ENCODE measurements at regions not wholly inside any gene's neighbourhood (a gene's known extent, or its start where the extent isn't known, plus 50 kb on each side); places are given as distances from the start of the nearest gene placed in this dataset.

DNA sequence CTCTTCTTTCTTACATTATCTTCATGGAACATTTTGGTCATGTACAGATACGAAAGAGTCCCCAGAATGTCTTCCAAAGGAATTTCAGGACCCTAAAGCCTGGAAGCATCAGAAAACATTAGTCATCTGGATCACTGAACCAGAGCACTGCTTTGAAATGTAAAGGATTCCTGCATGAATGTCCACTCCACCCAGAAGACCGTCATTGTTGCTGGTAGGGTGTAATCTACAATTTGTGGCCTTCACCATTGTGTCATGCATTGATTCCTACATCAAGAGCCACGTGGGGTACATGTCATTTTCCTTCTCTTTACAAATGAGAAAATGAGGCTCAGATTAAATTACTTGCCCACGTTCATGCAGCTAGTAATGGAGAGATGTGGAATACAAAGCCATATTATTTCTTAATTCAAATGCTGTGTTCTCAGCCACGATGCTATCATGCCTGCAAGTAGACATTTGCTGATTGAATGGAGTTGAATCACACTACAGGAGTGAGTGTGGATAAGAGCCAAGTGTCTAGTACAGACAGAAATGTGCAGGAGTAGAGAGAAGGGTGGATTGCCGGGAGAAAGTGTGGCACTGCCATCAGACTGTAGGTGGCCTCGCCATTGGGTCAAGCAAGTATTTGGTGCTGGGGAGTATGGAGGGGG, 231.2 kb downstream of the C12orf75 start:
- H3K27ac Mint-ChIP-seq: no peak overlapping the region
- no peak overlapping the region for H3K4me3 Mint-ChIP-seq
- H3K4me1 Mint-ChIP-seq (ENCODE audit: low read depth): no peaks in the 10 kb centered on the region
- no peaks in the 10 kb centered on the region for H3K36me3 Mint-ChIP-seq (ENCODE audit: low read depth)
- H3K27me3 Mint-ChIP-seq: peaks cover 4% of the 10 kb centered on the region
- H3K9me3 Mint-ChIP-seq: no peaks in the 10 kb centered on the region

DNA sequence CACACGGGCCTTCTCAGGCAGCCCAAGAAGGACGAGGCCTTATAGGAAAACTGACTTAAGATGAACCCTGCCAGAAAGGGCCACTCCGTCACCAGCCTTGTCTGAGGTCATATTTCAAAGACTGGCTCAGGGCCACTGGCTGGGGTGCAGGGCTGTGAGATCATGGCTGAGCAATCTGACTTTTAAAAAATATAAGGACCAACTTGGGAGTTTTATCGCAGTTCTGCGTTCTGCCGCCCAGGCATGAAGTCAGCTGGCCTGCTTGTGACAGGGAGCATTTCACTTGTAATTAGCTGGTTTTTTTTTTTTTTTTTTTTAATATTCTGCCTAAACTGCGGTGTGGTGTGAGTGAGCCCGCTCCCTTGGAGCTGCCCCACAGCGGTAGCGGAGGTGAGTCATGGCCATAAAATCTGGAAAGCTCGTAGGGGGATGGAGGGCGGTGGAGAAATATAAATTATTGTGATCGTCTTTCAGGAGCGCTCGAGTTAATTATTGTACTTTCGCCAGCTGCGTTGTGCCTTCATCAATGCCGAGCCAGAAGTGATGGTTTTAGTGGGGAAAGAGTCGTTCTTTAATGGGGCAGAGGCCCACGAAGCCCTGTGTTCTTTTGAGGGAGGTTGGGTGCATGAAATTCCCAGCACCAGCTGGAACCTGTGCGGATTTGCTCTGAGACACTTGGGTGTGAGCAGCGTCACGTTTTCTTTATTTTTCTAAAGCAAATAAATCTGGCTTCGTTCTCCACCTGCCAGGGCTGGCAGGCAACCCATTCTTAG, 231.9 kb downstream of the C12orf75 start:
- no peaks in the 10 kb centered on the region for H3K9me3 Mint-ChIP-seq
- no peaks in the 10 kb centered on the region for H3K36me3 Mint-ChIP-seq (ENCODE audit: low read depth)

DNA sequence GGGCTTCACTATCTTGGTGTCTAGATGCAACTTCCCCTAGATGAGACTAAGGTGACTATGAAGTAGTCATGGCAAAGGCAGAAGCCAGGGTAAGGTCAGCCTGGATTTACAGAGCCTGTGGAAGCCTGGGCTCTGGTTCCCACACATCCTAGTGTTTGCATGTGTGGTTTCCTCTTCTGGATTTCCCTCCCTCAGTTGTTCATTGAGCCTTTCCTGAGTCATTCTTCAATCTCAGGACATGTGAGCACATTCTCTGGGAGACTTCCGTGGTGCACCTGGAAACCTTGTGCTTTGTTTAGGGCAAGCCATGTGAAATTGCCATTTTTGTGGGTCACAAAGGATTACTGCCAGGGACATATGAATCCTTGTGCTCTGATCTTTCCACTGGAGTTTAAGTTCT, 236.6 kb downstream of the C12orf75 start:
- Mint-ChIP-seq H3K36me3 (ENCODE audit: low read depth) (no peaks in the 10 kb centered on the region), H3K4me1 (ENCODE audit: low read depth) (no peaks in the 10 kb centered on the region), H3K27ac (no peak overlapping the region), H3K27me3 (peaks cover 14% of the 10 kb centered on the region), H3K9me3 (no peaks in the 10 kb centered on the region), H3K4me3 (no peak overlapping the region)

More for the DNA sequence above, 231.9 kb downstream of the C12orf75 start:
- Mint-ChIP-seq H3K27ac (no peak overlapping the region), H3K4me1 (ENCODE audit: low read depth) (no peaks in the 10 kb centered on the region), H3K4me3 (no peak overlapping the region), H3K27me3 (peaks cover 8% of the 10 kb centered on the region)

DNA sequence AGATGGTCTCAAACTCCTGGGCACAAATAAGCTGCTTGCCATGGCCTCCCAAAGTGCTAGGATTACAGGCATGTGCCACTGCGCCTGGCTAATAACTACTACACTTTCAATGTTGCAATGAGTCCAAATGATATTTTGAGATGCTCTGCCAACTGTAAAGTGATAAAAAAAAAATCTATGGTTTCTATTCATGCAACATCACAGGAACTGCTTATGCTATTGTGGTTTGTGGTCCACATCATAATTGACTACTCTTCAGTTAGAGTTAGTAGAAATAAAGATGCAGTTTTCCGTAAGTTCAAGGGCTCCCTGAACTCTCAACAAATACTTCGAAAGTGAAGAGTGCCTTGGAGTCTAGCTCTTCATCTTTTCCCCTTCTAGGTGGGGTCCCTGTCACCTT, 239.4 kb downstream of the C12orf75 start:
- Mint-ChIP-seq H3K4me3 (no peak overlapping the region), H3K27ac (no peak overlapping the region), H3K4me1 (ENCODE audit: low read depth) (no peaks in the 10 kb centered on the region), H3K36me3 (ENCODE audit: low read depth) (no peaks in the 10 kb centered on the region), H3K9me3 (no peaks in the 10 kb centered on the region), H3K27me3 (peaks cover 14% of the 10 kb centered on the region)

DNA sequence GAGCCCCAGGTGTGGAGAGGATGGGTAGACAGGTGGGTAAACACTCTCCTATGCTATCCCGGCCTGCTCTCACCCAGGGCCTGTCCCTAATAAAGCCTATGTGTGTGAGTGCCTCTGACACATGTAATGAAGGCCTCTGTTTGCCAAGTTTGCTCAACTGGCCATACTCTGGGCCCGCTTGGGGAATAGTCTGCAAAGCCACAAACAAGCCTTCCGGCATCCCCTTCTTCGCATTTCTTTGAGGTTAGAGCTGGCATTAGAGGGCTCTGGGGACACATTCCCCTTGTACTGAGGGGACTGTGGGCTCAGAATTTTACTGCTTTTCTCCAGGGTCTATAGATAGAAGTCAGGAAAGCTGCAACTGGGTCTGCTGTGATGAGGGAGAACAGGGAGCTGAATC, 240.5 kb downstream of the C12orf75 start:
- Mint-ChIP-seq H3K4me3 (no peak overlapping the region), H3K27me3 (peaks cover 9% of the 10 kb centered on the region), H3K9me3 (no peaks in the 10 kb centered on the region), H3K36me3 (ENCODE audit: low read depth) (no peaks in the 10 kb centered on the region), H3K27ac (no peak overlapping the region), H3K4me1 (ENCODE audit: low read depth) (no peaks in the 10 kb centered on the region)

DNA sequence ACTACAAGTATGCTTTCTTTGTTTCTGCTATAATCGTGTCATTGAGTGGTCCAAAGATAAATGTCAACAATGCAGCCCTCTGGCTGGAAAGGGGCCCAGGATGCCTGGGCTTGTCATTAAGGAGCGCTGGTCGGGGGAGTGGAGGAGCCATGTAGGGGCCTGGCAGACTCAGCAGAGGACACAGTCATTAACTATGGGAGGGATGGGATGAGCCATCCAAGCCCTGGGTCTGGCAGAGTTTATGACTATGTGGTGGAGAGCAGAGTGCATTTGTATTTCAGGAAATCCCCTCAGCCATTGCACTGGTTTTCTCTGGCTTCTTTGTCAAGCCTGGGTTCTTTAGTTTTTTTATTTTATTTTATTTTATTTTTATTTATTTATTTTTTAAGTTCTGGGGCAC, 243.1 kb downstream of the C12orf75 start:
- peaks cover 4% of the 10 kb centered on the region for H3K27me3 Mint-ChIP-seq
- H3K36me3 Mint-ChIP-seq (ENCODE audit: low read depth): no peaks in the 10 kb centered on the region
- H3K4me1 Mint-ChIP-seq (ENCODE audit: low read depth): no peaks in the 10 kb centered on the region

DNA sequence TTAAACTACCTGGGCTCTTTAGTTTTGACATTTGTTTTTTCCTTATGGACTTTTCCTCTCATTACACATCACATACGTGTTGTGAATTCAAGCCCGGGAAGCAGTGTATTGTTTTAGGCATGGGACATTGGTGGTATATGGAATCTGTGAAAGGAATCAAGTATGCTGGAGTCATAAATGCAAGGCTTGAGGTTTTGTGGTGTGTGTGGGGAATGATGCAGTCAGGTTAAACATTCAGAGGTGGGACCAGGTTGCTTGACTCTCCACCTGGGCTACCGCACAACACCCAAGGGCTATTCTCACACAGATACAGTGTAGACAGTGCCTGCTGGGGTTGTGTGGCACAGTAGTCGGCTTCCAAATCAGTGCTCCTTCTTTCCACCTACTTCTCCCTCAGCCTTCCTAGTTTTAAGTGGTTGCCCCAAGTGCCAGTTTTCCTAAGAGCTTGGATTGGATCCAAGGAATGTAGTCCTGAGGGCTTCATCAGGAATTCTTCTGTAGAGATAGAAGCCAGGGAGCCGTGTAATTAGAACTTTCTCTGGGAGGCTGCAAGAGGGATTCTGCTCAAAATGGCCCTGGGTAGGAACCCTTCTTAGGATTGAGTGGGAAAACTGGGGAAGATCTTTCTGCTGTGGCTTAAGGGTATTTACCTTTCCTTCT, 243.7 kb downstream of the C12orf75 start:
- no peaks in the 10 kb centered on the region for H3K9me3 Mint-ChIP-seq
- no peak overlapping the region for H3K27ac Mint-ChIP-seq
- no peak overlapping the region for H3K4me3 Mint-ChIP-seq
- H3K27me3 Mint-ChIP-seq: peaks cover 4% of the 10 kb centered on the region
- no peaks in the 10 kb centered on the region for H3K36me3 Mint-ChIP-seq (ENCODE audit: low read depth)
- H3K4me1 Mint-ChIP-seq (ENCODE audit: low read depth): no peaks in the 10 kb centered on the region

More for the DNA sequence above, 243.1 kb downstream of the C12orf75 start:
- H3K27ac Mint-ChIP-seq: no peak overlapping the region
- H3K9me3 Mint-ChIP-seq: no peaks in the 10 kb centered on the region
- H3K4me3 Mint-ChIP-seq: no peak overlapping the region

DNA sequence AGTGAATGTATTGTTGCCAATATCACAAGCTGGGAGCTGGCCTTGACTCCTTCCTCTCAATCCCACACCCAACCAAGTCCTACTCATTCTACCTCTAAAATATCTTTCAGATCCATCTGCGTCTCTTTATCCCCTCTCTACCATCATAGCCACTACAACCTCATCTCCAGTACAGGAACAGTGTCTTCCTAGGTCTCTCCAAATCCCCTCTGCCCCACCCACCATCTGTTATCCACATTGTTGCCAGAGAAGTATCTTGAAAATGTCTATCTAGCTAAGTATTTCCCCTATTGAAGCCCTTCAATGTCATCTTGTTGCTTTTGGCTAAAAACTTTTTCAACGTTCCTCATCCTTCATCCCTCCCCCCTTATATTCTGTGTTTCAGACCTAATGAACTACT, 244.7 kb downstream of the C12orf75 start:
- Mint-ChIP-seq H3K4me3 (no peak overlapping the region), H3K36me3 (ENCODE audit: low read depth) (no peaks in the 10 kb centered on the region), H3K27me3 (peaks cover 4% of the 10 kb centered on the region), H3K9me3 (no peaks in the 10 kb centered on the region), H3K4me1 (ENCODE audit: low read depth) (no peaks in the 10 kb centered on the region), H3K27ac (no peak overlapping the region)

DNA sequence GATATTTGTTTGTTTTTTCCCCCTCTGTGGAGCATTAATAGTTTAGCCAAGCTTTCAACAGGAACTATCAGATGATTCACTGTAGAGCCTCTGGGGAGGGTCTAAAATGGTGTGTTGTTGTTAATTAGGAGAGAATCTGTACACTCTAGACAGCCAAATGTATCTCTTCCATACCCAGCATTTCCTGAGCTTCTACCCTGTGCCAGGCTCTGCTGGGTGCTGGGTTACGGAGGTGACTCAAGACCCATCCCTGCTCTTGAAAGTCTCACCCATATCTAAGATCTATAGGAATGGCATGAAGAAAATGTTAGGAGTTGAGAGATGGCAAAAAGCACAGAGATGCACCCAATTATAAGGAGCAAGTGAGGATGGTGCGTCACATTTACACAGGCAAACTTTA, 245.8 kb downstream of the C12orf75 start:
- H3K27me3 Mint-ChIP-seq: peaks cover 4% of the 10 kb centered on the region
- no peaks in the 10 kb centered on the region for H3K36me3 Mint-ChIP-seq (ENCODE audit: low read depth)
- H3K4me3 Mint-ChIP-seq: no peak overlapping the region
- no peak overlapping the region for H3K27ac Mint-ChIP-seq
- no peaks in the 10 kb centered on the region for H3K4me1 Mint-ChIP-seq (ENCODE audit: low read depth)
- H3K9me3 Mint-ChIP-seq: no peaks in the 10 kb centered on the region

DNA sequence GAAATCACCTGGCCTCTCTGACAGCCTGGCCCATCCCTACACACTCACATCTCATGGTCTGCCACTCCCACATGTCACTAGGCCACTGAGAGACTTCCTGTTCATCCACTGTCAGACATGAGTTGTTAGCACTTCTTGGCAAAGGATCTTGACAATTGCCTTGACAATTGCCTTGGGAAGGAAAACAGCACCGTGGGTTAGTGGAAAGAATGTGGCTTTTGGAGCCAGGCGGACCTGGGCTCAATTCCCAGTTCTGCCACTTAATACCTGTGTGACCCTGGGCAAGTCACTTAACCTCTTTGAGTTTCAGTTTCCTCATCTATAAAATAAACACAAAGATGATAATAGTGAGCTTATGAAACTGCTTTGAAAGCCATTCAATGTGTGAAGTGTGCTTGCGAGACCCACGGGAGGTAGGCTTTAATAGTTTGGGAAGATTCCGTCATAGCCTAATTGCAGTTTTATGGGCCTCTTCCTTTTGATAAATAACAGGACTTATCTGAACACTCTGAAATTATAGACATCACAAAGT, 250.4 kb downstream of the C12orf75 start:
- Mint-ChIP-seq H3K9me3 (no peaks in the 10 kb centered on the region), H3K4me1 (ENCODE audit: low read depth) (no peaks in the 10 kb centered on the region), H3K27ac (no peak overlapping the region), H3K4me3 (no peak overlapping the region), H3K27me3 (peaks cover 11% of the 10 kb centered on the region), H3K36me3 (ENCODE audit: low read depth) (no peaks in the 10 kb centered on the region)

DNA sequence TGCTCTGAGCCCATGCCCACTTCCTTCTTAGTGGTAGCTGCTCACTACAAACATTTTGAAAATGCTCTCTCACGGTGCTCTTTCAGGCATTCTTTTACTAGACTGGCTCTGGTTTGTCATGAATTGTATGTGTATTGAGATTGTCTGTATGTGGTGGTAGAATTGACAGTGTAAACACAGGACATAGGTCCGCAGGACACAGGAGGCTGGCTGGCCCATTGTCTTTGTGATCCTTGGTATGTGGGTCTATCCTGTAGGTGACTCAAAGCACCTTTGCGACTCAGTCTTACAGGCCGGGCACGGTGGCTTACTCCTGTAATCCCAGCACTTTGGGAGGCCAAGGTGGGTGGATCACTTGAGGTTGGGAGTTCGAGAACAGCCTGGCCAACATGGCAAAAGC, 250.9 kb downstream of the C12orf75 start:
- H3K4me3 Mint-ChIP-seq: no peak overlapping the region

DNA sequence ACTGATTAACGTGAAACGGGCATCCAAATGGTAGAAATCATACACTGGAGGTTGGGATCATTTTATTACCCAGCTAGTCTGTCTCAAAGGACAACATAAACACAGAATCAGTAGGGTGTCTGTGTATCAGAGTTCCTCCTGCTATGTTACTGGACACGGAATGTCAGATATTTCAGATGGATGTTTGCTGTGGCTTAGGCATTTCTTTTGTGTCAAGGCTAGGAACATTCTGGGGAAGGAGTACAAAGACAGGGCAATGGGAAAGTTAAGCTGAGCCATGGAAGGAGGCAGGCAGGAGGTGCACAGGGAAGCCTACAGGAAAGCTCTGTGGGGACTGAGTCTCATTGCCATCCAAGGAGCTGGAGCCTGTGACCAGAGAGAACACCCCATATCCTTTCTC, 254.6 kb downstream of the C12orf75 start:
- H3K27ac Mint-ChIP-seq: no peak overlapping the region
- peaks cover 11% of the 10 kb centered on the region for H3K27me3 Mint-ChIP-seq
- H3K4me3 Mint-ChIP-seq: no peak overlapping the region
- no peaks in the 10 kb centered on the region for H3K9me3 Mint-ChIP-seq
- no peaks in the 10 kb centered on the region for H3K4me1 Mint-ChIP-seq (ENCODE audit: low read depth)
- H3K36me3 Mint-ChIP-seq (ENCODE audit: low read depth): no peaks in the 10 kb centered on the region

More for the DNA sequence above, 250.9 kb downstream of the C12orf75 start:
- no peaks in the 10 kb centered on the region for H3K4me1 Mint-ChIP-seq (ENCODE audit: low read depth)
- H3K27ac Mint-ChIP-seq: no peak overlapping the region
- H3K27me3 Mint-ChIP-seq: peaks cover 15% of the 10 kb centered on the region
- no peaks in the 10 kb centered on the region for H3K9me3 Mint-ChIP-seq
- H3K36me3 Mint-ChIP-seq (ENCODE audit: low read depth): no peaks in the 10 kb centered on the region

DNA sequence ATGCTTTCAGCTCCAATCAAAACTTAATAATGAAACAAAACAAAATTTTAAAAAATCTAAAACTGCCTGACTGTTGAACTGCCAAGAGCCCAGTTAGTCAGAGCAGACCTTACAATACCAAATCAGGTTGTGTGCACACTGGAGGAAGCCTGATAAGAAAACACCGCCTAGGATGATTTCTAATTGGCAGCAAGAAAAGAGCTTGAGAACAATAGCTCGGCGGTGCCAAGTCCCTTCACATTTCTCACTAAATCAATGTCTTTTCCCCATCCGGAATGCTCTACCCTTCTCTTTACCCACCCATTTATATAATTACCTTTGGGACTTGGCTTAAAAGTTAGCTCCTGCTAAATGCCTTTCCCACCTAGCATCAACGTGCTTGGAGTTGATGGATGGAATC, 256.7 kb downstream of the C12orf75 start:
- Mint-ChIP-seq H3K27ac (no peak overlapping the region), H3K4me3 (no peak overlapping the region), H3K9me3 (no peaks in the 10 kb centered on the region), H3K27me3 (peaks cover 11% of the 10 kb centered on the region), H3K4me1 (ENCODE audit: low read depth) (no peaks in the 10 kb centered on the region), H3K36me3 (ENCODE audit: low read depth) (no peaks in the 10 kb centered on the region)

DNA sequence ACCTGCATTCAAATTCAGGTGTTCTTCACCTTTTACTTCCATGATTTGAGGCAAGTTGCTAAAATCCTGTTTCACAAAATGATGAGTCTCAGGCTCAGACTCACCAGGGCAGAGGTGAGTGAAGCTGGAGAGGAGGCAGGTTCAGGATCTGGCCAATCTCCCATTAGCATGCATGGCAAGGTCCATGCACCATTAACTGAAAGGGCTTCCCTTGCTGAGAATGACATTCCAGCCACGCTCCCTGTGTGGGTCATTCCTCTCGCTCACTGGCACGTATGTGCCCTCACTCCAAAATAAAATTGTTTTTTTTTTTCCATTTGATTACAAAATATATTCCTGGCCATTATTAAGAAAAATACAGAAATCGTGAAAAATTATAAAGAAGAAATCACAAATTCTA, 257.6 kb downstream of the C12orf75 start:
- Mint-ChIP-seq H3K27me3 (peaks cover 11% of the 10 kb centered on the region), H3K27ac (no peak overlapping the region), H3K4me3 (no peak overlapping the region), H3K9me3 (no peaks in the 10 kb centered on the region), H3K36me3 (ENCODE audit: low read depth) (no peaks in the 10 kb centered on the region), H3K4me1 (ENCODE audit: low read depth) (no peaks in the 10 kb centered on the region)

DNA sequence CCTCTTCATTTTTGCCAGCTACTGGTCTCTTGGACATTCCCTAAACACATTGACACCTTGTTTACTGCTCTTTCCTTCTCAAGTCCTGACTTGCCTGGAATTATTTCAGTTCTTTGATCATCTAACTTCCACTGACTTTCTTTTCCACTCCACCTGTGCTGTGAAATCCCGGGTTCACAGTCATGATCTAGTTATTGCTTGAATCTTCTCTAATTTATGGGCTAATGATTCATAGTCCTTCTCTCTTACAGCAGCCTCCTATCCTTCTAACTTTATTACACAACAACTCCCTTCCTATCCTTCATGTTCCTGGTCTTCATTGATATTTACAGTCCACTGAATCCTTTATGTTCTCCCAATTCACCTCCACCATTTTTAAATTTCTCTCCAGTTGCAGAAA, 260.1 kb downstream of the C12orf75 start:
- H3K9me3 Mint-ChIP-seq: no peaks in the 10 kb centered on the region
- H3K4me3 Mint-ChIP-seq: no peak overlapping the region
- H3K36me3 Mint-ChIP-seq (ENCODE audit: low read depth): no peaks in the 10 kb centered on the region
- H3K27ac Mint-ChIP-seq: no peak overlapping the region
- no peaks in the 10 kb centered on the region for H3K4me1 Mint-ChIP-seq (ENCODE audit: low read depth)
- H3K27me3 Mint-ChIP-seq: peaks cover 7% of the 10 kb centered on the region
